Astrocyte (in vitro differentiated cells and primary cell): ENCODE measurements at regions not wholly inside any gene's neighbourhood (a gene's known extent, or its start where the extent isn't known, plus 50 kb on each side); places are given as distances from the start of the nearest gene placed in this dataset.

Experiments
- CTCF ChIP-seq: IDR thresholded peaks from 2 replicates; pipeline ENCODE4 v1.5.1; 2011; ENCODE audit warnings: low read depth, mild to moderate bottlenecking, inconsistent platforms, low read length, moderate library complexity; ENCODE audit not compliant: insufficient read depth
- EZH2 ChIP-seq: IDR thresholded peaks from 2 replicates; pipeline ENCODE4 v1.6.1; 2012; ENCODE audit warnings: mild to moderate bottlenecking, low read length, inconsistent platforms; ENCODE audit not compliant: insufficient read depth

- no peak for TF ChIP-seq CTCF
- TF ChIP-seq EZH2: no peak
Observed at GRCh38 chr9:8234316-8234715, 434.7 kb upstream of the DMAC1 start.
